ENCODE measurements at regions not wholly inside any gene's neighbourhood (a gene's known extent, or its start where the extent isn't known, plus 50 kb on each side); places are given as distances from the start of the nearest gene placed in this dataset.

DNA sequence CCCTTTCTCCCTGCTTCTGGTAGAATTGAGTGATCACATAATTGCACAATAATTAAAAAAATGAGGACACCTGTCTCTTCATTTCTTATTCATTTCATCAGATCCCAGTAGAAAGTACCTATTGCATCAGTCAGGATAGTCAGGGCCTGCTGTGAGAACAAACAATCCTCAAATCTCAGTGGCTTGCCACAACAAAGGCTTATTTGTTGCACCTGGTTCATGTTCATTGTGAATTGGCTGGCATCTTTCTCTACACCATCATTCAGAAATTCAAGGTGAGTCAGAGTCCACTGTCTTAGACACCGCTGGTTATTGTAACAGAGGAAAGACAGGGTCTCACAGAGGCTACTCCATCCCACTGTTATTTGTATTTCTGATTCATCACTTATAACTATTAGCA is 409.8 kb downstream of the STIM2 start:
- TF ChIP-seq POLR2A (IDR thresholded peaks at IDR 0.05; ENCODE audit: low read depth, low read length): no peak
- TF ChIP-seq POLR2AphosphoS5 (IDR thresholded peaks at IDR 0.05; ENCODE audit: low read depth, low read length): no peak
